ENCODE measurements at regions not wholly inside any gene's neighbourhood (a gene's known extent, or its start where the extent isn't known, plus 50 kb on each side); places are given as distances from the start of the nearest gene placed in this dataset.

DNA sequence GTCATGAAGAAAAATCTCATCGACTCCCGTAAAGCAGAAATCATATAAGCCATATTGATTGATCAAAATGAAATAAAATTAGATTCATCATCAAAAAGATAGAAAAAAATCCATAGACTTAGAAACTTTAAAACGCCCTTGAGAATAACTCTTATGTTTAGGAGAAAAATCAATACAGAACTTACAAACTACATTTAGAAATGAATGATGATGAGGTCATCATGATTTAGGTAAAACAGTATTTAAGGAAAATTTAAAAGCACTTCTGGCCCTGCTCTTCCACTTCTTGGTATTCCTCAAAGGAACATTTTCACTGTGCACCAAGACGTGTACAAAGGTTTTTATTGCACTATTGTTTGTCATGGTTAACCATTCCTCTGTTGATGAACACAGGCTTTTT lies 173.4 kb upstream of the PSMD7 start:
- Histone ChIP-seq H3K36me3 (ENCODE audit: insufficient read depth, low read length) (no peaks in the 10 kb centered on the region), H3K27me3 (ENCODE audit: control insufficient read depth, insufficient read depth, low read length) (no peaks in the 10 kb centered on the region), H3K9me3 (replicated peaks; ENCODE audit: low read length) (no peaks in the 10 kb centered on the region), H3K4me1 (ENCODE audit: control insufficient read depth, insufficient read depth, low read length) (no peaks in the 10 kb centered on the region), H3K9ac (ENCODE audit: low read depth, low read length) (no peak overlapping the region), H3K4me2 (ENCODE audit: low read length) (no peak overlapping the region), H3K4me3 (ENCODE audit: low read length) (no peak overlapping the region)

- no peak overlapping the region for H3K4me2 ChIP-seq (ENCODE audit: low read length)
- no peaks in the 10 kb centered on the region for H3K9me3 ChIP-seq (replicated peaks; ENCODE audit: low read length)
- no peaks in the 10 kb centered on the region for H3K36me3 ChIP-seq (ENCODE audit: insufficient read depth, low read length)
- H3K27me3 ChIP-seq (ENCODE audit: control insufficient read depth, insufficient read depth, low read length), result no peaks in the 10 kb centered on the region
- no peak overlapping the region for H3K4me3 ChIP-seq (ENCODE audit: low read length)
- H3K4me1 ChIP-seq (ENCODE audit: control insufficient read depth, insufficient read depth, low read length), result no peaks in the 10 kb centered on the region
- H3K9ac ChIP-seq (ENCODE audit: low read depth, low read length), result no peak overlapping the region
Measured at GRCh38 chr16:74117798-74118197, 178.8 kb upstream of the PSMD7 start.

GRCh38 chr16:74113545-74113944 lies 183.1 kb upstream of the PSMD7 start:
- Histone ChIP-seq H3K9ac (ENCODE audit: low read depth, low read length) (no peak overlapping the region), H3K4me1 (ENCODE audit: control insufficient read depth, insufficient read depth, low read length) (no peaks in the 10 kb centered on the region), H3K27me3 (ENCODE audit: control insufficient read depth, insufficient read depth, low read length) (no peaks in the 10 kb centered on the region), H3K4me2 (ENCODE audit: low read length) (no peak overlapping the region), H3K9me3 (replicated peaks; ENCODE audit: low read length) (no peaks in the 10 kb centered on the region), H3K4me3 (ENCODE audit: low read length) (no peak overlapping the region), H3K36me3 (ENCODE audit: insufficient read depth, low read length) (no peaks in the 10 kb centered on the region)

- Histone ChIP-seq H3K4me1 (ENCODE audit: control insufficient read depth, insufficient read depth, low read length) (no peaks in the 10 kb centered on the region), H3K27me3 (ENCODE audit: control insufficient read depth, insufficient read depth, low read length) (no peaks in the 10 kb centered on the region), H3K9me3 (replicated peaks; ENCODE audit: low read length) (no peaks in the 10 kb centered on the region), H3K4me3 (ENCODE audit: low read length) (no peak overlapping the region), H3K36me3 (ENCODE audit: insufficient read depth, low read length) (no peaks in the 10 kb centered on the region), H3K9ac (ENCODE audit: low read depth, low read length) (no peak overlapping the region), H3K4me2 (ENCODE audit: low read length) (no peak overlapping the region)
Measured at GRCh38 chr16:74111456-74111982, 185.1 kb upstream of the PSMD7 start.

DNA sequence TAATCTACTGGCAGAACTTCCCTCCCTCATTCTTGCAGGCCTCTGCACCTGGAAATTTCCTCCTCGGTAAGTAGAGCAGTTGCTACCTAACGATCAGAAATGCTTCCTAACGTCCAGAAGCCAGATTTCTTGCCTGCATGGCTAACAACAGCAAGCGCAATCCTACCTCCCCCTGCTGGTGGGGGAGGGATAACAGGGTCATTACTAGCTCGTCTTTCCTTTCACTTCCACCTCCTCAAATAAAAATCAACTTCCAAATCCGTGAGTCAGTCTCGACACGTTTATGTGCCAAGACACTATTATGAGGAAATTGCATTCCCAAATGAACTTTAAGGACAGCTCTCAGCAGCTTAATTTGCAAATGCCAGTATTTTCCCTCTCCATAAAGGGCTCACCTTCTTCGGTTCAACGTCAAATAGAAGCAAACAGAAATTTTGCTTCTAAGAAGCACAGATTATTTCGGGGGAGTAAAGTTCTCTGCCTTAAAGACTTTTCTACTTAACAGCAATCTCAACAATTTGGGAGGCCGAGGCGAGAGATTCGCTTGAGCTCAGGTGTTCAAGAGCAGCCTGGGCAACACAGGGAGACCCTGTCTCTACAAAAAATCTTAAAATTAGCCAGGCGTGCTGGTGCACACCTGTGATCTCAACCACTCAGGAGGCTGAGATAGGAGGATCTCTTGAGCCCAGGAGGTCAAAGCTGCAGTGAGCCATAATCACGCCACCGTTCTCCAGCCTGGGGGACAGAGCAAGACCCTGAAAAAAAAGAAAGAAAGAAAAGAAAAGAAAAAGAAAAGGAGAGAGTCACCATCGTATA lies 188.6 kb upstream of the PSMD7 start:
- Histone ChIP-seq H3K36me3 (ENCODE audit: insufficient read depth, low read length) (no peaks in the 10 kb centered on the region), H3K27me3 (ENCODE audit: control insufficient read depth, insufficient read depth, low read length) (no peaks in the 10 kb centered on the region), H3K9ac (ENCODE audit: low read depth, low read length) (no peak overlapping the region), H3K4me1 (ENCODE audit: control insufficient read depth, insufficient read depth, low read length) (no peaks in the 10 kb centered on the region), H3K4me3 (ENCODE audit: low read length) (no peak overlapping the region), H3K9me3 (replicated peaks; ENCODE audit: low read length) (no peaks in the 10 kb centered on the region), H3K4me2 (ENCODE audit: low read length) (no peak overlapping the region)

GRCh38 chr16:74104022-74104421 lies 192.6 kb upstream of the PSMD7 start:
- H3K9me3 ChIP-seq (replicated peaks; ENCODE audit: low read length), result no peaks in the 10 kb centered on the region
- no peak overlapping the region for H3K9ac ChIP-seq (ENCODE audit: low read depth, low read length)
- no peaks in the 10 kb centered on the region for H3K36me3 ChIP-seq (ENCODE audit: insufficient read depth, low read length)
- H3K4me3 ChIP-seq (ENCODE audit: low read length), result no peak overlapping the region
- no peaks in the 10 kb centered on the region for H3K4me1 ChIP-seq (ENCODE audit: control insufficient read depth, insufficient read depth, low read length)
- peaks cover 2% of the 10 kb centered on the region for H3K27me3 ChIP-seq (ENCODE audit: control insufficient read depth, insufficient read depth, low read length)
- H3K4me2 ChIP-seq (ENCODE audit: low read length), result no peak overlapping the region

GRCh38 chr16:74101379-74102137 lies 195.1 kb upstream of the PSMD7 start:
- peaks cover 2% of the 10 kb centered on the region for H3K27me3 ChIP-seq (ENCODE audit: control insufficient read depth, insufficient read depth, low read length)
- no peak overlapping the region for H3K4me3 ChIP-seq (ENCODE audit: low read length)
- H3K36me3 ChIP-seq (ENCODE audit: insufficient read depth, low read length), result no peaks in the 10 kb centered on the region
- no peaks in the 10 kb centered on the region for H3K9me3 ChIP-seq (replicated peaks; ENCODE audit: low read length)
- no peak overlapping the region for H3K9ac ChIP-seq (ENCODE audit: low read depth, low read length)
- H3K4me2 ChIP-seq (ENCODE audit: low read length), result no peak overlapping the region
- no peaks in the 10 kb centered on the region for H3K4me1 ChIP-seq (ENCODE audit: control insufficient read depth, insufficient read depth, low read length)

DNA sequence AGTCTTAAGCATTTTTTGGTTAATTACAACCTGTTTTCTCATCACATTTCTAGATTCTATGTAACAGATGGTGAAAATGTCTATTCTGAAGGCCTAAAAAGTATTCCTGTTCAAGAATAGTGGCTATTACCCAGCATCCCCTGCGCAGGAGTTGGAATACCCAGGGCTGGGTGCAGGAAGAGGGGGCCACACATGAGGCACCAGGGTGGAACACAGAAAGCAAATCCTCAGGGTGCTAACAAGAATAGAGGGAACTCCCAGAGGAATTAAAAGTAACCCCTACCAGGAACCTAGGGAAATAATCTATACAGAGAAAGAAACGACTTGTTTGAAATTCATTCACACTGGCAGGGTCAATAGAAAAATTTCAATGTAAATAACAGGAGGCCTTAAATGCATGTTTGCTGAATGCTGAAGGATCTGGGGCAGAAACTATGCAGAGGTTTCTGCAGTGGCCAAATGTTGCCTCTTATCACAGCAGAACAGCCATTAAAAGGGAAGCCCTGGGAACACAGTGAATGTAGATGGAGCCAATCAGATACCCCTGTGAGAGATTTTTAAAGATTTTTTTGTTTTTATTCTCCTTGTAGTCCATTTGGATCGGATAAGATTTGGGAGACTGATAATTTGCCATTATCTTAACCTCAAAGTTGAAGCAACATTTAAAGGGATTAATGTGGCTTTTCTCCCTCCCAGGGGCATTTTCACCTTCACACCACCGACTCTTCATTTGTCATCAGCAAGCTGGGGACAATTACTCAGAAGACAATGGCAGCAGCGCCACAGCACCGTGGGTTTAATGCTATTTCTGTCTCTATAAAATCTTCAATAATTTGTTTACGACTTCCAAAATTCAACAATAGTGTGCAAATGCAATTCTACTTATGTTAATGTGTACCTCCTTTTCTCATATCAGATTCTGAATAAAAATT lies 196.0 kb upstream of the PSMD7 start:
- Histone ChIP-seq H3K9me3 (replicated peaks; ENCODE audit: low read length) (no peaks in the 10 kb centered on the region), H3K36me3 (ENCODE audit: insufficient read depth, low read length) (no peaks in the 10 kb centered on the region), H3K4me1 (ENCODE audit: control insufficient read depth, insufficient read depth, low read length) (no peaks in the 10 kb centered on the region), H3K4me2 (ENCODE audit: low read length) (no peak overlapping the region), H3K9ac (ENCODE audit: low read depth, low read length) (no peak overlapping the region), H3K27me3 (ENCODE audit: control insufficient read depth, insufficient read depth, low read length) (peaks cover 2% of the 10 kb centered on the region), H3K4me3 (ENCODE audit: low read length) (no peak overlapping the region)

DNA sequence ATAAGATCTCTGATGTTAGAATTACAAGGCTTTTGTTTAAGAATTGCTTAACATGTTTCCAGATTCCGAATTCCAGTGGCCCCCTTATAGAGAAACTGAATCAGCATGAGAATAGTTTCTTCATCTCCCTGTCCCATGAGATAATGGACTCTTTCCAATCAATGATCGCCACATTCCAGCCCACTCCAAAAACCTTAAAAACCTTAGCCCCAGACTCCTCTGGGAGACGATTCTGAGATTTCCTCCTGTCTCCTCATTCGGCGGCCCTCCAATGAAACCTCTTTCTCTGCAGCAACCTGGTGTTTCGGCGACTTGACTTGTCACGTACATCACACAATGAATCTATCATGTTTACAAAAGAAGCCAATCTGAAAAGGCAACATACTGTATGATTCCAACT lies 197.1 kb upstream of the PSMD7 start:
- no peaks in the 10 kb centered on the region for H3K9me3 ChIP-seq (replicated peaks; ENCODE audit: low read length)
- H3K9ac ChIP-seq (ENCODE audit: low read depth, low read length), result no peak overlapping the region
- H3K36me3 ChIP-seq (ENCODE audit: insufficient read depth, low read length), result no peaks in the 10 kb centered on the region

GRCh38 chr16:74094962-74095361 lies 201.7 kb upstream of the PSMD7 start:
- Histone ChIP-seq H3K4me2 (ENCODE audit: low read length) (no peak overlapping the region), H3K4me1 (ENCODE audit: control insufficient read depth, insufficient read depth, low read length) (no peaks in the 10 kb centered on the region), H3K36me3 (ENCODE audit: insufficient read depth, low read length) (no peaks in the 10 kb centered on the region), H3K4me3 (ENCODE audit: low read length) (no peak overlapping the region), H3K9ac (ENCODE audit: low read depth, low read length) (no peak overlapping the region), H3K27me3 (ENCODE audit: control insufficient read depth, insufficient read depth, low read length) (no peaks in the 10 kb centered on the region), H3K9me3 (replicated peaks; ENCODE audit: low read length) (no peaks in the 10 kb centered on the region)

More for the DNA sequence above, 197.1 kb upstream of the PSMD7 start:
- no peaks in the 10 kb centered on the region for H3K4me1 ChIP-seq (ENCODE audit: control insufficient read depth, insufficient read depth, low read length)
- H3K4me3 ChIP-seq (ENCODE audit: low read length), result no peak overlapping the region
- H3K4me2 ChIP-seq (ENCODE audit: low read length), result no peak overlapping the region
- peaks cover 2% of the 10 kb centered on the region for H3K27me3 ChIP-seq (ENCODE audit: control insufficient read depth, insufficient read depth, low read length)

DNA sequence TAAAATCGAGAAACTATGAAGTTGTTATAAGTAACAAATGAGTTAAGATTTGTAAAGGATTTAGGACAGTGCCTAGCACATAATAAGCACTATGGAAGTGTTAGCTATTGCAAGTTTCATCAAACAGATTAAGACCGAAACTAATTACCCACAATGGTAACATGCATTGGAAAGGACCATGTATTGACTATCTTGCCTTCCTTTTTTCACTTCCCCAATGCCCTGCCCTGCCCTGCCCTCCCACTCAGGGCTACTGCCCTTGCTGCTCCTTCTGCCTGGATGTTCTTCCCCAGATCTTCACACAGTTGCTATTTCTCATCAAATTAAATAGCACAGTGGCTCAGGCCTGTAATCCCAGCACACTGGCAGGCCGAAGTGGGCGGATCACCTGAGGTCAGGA lies 202.1 kb upstream of the PSMD7 start:
- Histone ChIP-seq H3K36me3 (ENCODE audit: insufficient read depth, low read length) (no peaks in the 10 kb centered on the region), H3K4me2 (ENCODE audit: low read length) (no peak overlapping the region), H3K9ac (ENCODE audit: low read depth, low read length) (no peak overlapping the region), H3K27me3 (ENCODE audit: control insufficient read depth, insufficient read depth, low read length) (no peaks in the 10 kb centered on the region), H3K4me3 (ENCODE audit: low read length) (no peak overlapping the region), H3K9me3 (replicated peaks; ENCODE audit: low read length) (no peaks in the 10 kb centered on the region), H3K4me1 (ENCODE audit: control insufficient read depth, insufficient read depth, low read length) (no peaks in the 10 kb centered on the region)
